IPS-20b (cell line): ENCODE measurements at regions not wholly inside any gene's neighbourhood (a gene's known extent, or its start where the extent isn't known, plus 50 kb on each side); places are given as distances from the start of the nearest gene placed in this dataset.

Source experiments
- H3K27ac ChIP-seq: one replicate; pipeline ENCODE4 v1.5.1; 2013; ENCODE audit warnings: low read length
- H3K27me3 ChIP-seq: 2 replicates; pipeline ENCODE4 v1.6.1; 2013; ENCODE audit warnings: mild to moderate bottlenecking, low read length, inconsistent platforms; ENCODE audit not compliant: insufficient read depth
- H3K36me3 ChIP-seq: 2 replicates; pipeline ENCODE4 v1.6.1; 2013; ENCODE audit warnings: low read depth, mild to moderate bottlenecking, inconsistent platforms, low read length, moderate library complexity; ENCODE audit not compliant: insufficient read depth
- H3K4me1 ChIP-seq: 2 replicates; pipeline ENCODE4 v1.6.1; 2013; ENCODE audit warnings: mild to moderate bottlenecking, control low read depth, inconsistent platforms, low read length, moderate library complexity; ENCODE audit not compliant: insufficient read depth
- H3K4me3 ChIP-seq: 2 replicates; pipeline ENCODE4 v1.5.1; 2013; ENCODE audit warnings: mild to moderate bottlenecking, low read length, inconsistent platforms
- H3K9ac ChIP-seq: 2 replicates; pipeline ENCODE4 v1.6.1; 2013; ENCODE audit warnings: low read depth, mild to moderate bottlenecking, inconsistent platforms, low read length, moderate library complexity
- H3K9me3 ChIP-seq: 2 replicates; pipeline ENCODE4 v1.6.1; 2013; ENCODE audit warnings: mild to moderate bottlenecking, low read depth, low read length, inconsistent platforms; ENCODE audit not compliant: insufficient read depth

- H3K27me3 ChIP-seq = no peaks in the 10 kb centered on the region
- H3K9me3 ChIP-seq = no peaks in the 10 kb centered on the region
- H3K4me1 ChIP-seq = peaks cover 5% of the 10 kb centered on the region; the same call in 1 of the 2 replicates
- H3K9ac ChIP-seq = no peak overlapping the region
- H3K27ac ChIP-seq = no peak overlapping the region
- no peak overlapping the region for H3K4me3 ChIP-seq
- H3K36me3 ChIP-seq = no peaks in the 10 kb centered on the region
Measured at GRCh38 chr12:16949871-16950667, 344.1 kb upstream of the LMO3 start.

GRCh38 chr12:16949371-16949770 lies 343.4 kb upstream of the LMO3 start:
- no peak overlapping the region for H3K4me3 ChIP-seq
- H3K4me1 ChIP-seq = peaks cover 5% of the 10 kb centered on the region; the same call in 1 of the 2 replicates
- H3K9ac ChIP-seq = no peak overlapping the region
- H3K9me3 ChIP-seq = no peaks in the 10 kb centered on the region
- no peak overlapping the region for H3K27ac ChIP-seq
- H3K27me3 ChIP-seq = no peaks in the 10 kb centered on the region
- H3K36me3 ChIP-seq = no peaks in the 10 kb centered on the region

- no peak overlapping the region for H3K9ac ChIP-seq
- H3K9me3 ChIP-seq = no peaks in the 10 kb centered on the region
- H3K4me3 ChIP-seq = no peak overlapping the region
- H3K36me3 ChIP-seq = no peaks in the 10 kb centered on the region
- H3K4me1 ChIP-seq = peaks cover 5% of the 10 kb centered on the region; the same call in 1 of the 2 replicates
- no peak overlapping the region for H3K27ac ChIP-seq
- no peaks in the 10 kb centered on the region for H3K27me3 ChIP-seq
Measured at GRCh38 chr12:16946704-16947103, 340.7 kb upstream of the LMO3 start.

- H3K4me1 ChIP-seq = no peaks in the 10 kb centered on the region
- no peak overlapping the region for H3K4me3 ChIP-seq
- H3K27ac ChIP-seq = no peak overlapping the region
- no peaks in the 10 kb centered on the region for H3K36me3 ChIP-seq
- no peaks in the 10 kb centered on the region for H3K9me3 ChIP-seq
- H3K9ac ChIP-seq = no peak overlapping the region
- H3K27me3 ChIP-seq = no peaks in the 10 kb centered on the region
Measured at GRCh38 chr12:16939871-16940306, 333.9 kb upstream of the LMO3 start.

GRCh38 chr12:16927259-16927658 lies 321.3 kb upstream of the LMO3 start:
- Histone ChIP-seq H3K9ac (no peak overlapping the region), H3K4me1 (no peaks in the 10 kb centered on the region), H3K36me3 (no peaks in the 10 kb centered on the region), H3K27ac (no peak overlapping the region), H3K9me3 (no peaks in the 10 kb centered on the region; the same call in 1 of the 2 replicates), H3K27me3 (no peaks in the 10 kb centered on the region), H3K4me3 (no peak overlapping the region)

DNA sequence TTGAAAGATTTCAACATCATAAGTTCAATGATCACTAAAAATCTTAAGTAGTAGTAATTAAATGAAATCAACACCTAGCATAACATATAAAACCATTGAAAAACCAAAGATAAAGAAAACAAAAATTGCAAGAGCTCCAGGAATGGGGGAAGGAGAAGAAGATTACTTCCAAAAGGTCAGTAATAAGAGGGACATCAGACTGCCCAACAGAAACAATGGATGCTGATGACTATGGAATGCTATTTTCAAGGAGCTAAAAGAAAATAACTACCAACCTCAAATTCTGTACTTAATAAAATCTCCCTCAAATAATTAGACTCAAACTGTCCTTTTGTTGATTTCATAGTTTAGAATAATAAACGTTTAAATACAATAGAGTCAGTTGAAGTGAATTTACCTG lies 314.5 kb upstream of the LMO3 start:
- peaks cover 29% of the 10 kb centered on the region for H3K9me3 ChIP-seq

GRCh38 chr12:16919551-16919950 lies 313.6 kb upstream of the LMO3 start:
- H3K27me3 ChIP-seq = no peaks in the 10 kb centered on the region
- H3K9me3 ChIP-seq = peaks cover 29% of the 10 kb centered on the region
- no peak overlapping the region for H3K9ac ChIP-seq
- no peaks in the 10 kb centered on the region for H3K4me1 ChIP-seq
- H3K27ac ChIP-seq = no peak overlapping the region
- no peaks in the 10 kb centered on the region for H3K36me3 ChIP-seq
- H3K4me3 ChIP-seq = no peak overlapping the region

More for the DNA sequence above, 314.5 kb upstream of the LMO3 start:
- Histone ChIP-seq H3K9ac (no peak overlapping the region), H3K4me3 (no peak overlapping the region), H3K36me3 (no peaks in the 10 kb centered on the region), H3K4me1 (no peaks in the 10 kb centered on the region), H3K27me3 (no peaks in the 10 kb centered on the region), H3K27ac (no peak overlapping the region)

- H3K36me3 ChIP-seq = no peaks in the 10 kb centered on the region
- no peak overlapping the region for H3K9ac ChIP-seq
- peaks cover 13% of the 10 kb centered on the region; the same call in 1 of the 2 replicates for H3K9me3 ChIP-seq
- no peak overlapping the region for H3K4me3 ChIP-seq
- no peak overlapping the region for H3K27ac ChIP-seq
- H3K4me1 ChIP-seq = no peaks in the 10 kb centered on the region
- no peaks in the 10 kb centered on the region for H3K27me3 ChIP-seq
Measured at GRCh38 chr12:16914853-16915252, 308.9 kb upstream of the LMO3 start.

GRCh38 chr12:16913832-16914490 lies 308.0 kb upstream of the LMO3 start:
- no peak overlapping the region for H3K27ac ChIP-seq
- no peaks in the 10 kb centered on the region for H3K27me3 ChIP-seq
- no peak overlapping the region for H3K4me3 ChIP-seq
- H3K4me1 ChIP-seq = no peaks in the 10 kb centered on the region
- peaks cover 6% of the 10 kb centered on the region; the same call in 1 of the 2 replicates for H3K9me3 ChIP-seq
- no peaks in the 10 kb centered on the region for H3K36me3 ChIP-seq
- no peak overlapping the region for H3K9ac ChIP-seq

DNA sequence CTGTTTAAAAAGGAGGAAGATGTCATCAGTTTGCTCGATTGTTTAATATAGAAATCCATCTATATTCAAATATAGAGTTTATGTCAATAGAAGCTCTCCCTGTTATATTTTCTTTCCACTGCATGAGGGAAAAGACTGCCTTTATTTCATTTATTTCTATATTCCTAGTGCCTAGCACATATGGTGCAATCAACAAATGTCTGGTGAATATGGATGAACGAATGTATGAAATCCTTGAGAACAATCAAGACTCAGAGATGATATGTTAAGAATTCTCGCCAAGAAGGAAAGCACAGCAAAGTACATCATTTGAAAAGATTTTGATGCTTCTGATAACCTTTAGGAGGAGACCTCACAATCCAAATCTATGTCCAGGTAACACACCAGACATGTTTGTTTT lies 296.0 kb upstream of the LMO3 start:
- Histone ChIP-seq H3K9ac (no peak overlapping the region), H3K36me3 (no peaks in the 10 kb centered on the region), H3K27me3 (no peaks in the 10 kb centered on the region), H3K27ac (no peak overlapping the region), H3K9me3 (no peaks in the 10 kb centered on the region), H3K4me3 (no peak overlapping the region), H3K4me1 (no peaks in the 10 kb centered on the region)

GRCh38 chr12:16893426-16893825 lies 287.5 kb upstream of the LMO3 start:
- H3K4me1 ChIP-seq = no peaks in the 10 kb centered on the region

DNA sequence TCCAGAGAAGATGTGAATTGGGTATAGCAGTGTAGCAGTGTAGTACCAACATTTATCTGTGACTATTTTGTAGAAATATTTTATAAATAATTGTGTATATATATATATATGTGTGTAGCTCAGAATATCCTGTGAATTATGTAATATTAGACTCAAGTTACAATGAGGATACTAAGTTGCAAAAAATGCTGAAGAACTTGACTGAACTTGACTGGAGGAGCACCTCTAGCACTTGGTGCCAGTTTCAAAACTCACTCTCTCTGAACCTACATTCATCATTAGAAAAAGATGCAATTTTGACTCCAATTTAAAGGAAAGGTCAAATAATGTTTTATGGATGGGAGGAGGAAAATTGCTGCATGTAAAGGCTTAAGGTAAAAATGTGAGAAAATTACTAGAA lies 285.7 kb upstream of the LMO3 start:
- Histone ChIP-seq H3K9ac (no peak overlapping the region), H3K4me3 (no peak overlapping the region), H3K27ac (no peak overlapping the region), H3K4me1 (no peaks in the 10 kb centered on the region), H3K36me3 (no peaks in the 10 kb centered on the region), H3K9me3 (no peaks in the 10 kb centered on the region), H3K27me3 (no peaks in the 10 kb centered on the region)

More at GRCh38 chr12:16893426-16893825, 287.5 kb upstream of the LMO3 start:
- no peaks in the 10 kb centered on the region for H3K36me3 ChIP-seq
- no peak overlapping the region for H3K9ac ChIP-seq
- no peak overlapping the region for H3K27ac ChIP-seq
- no peaks in the 10 kb centered on the region for H3K9me3 ChIP-seq
- H3K4me3 ChIP-seq = no peak overlapping the region
- H3K27me3 ChIP-seq = no peaks in the 10 kb centered on the region
